A549 (cell line): ENCODE measurements at regions not wholly inside any gene's neighbourhood (a gene's known extent, or its start where the extent isn't known, plus 50 kb on each side); places are given as distances from the start of the nearest gene placed in this dataset.

Experiments used
- ATAC-seq, 2 experiments: fragments of 200-7000 bp in 1 of 2; fragments of >200 bp in 1 of 2; cut with Nextera tagmentation in 1 of 2; cut with Tn5 transposase in 1 of 2; 3 replicates each; pipeline versions ENCODE4 v1.8.0 to v1.9.1; 2018 to 2020; ENCODE audit warnings: mild to moderate bottlenecking in 1 of 2, moderate library complexity in 1 of 2
- CTCF ChIA-PET: fragments of 300-600 bp; sonication (Branson Sonifier 250); formaldehyde crosslinking; extraction: SDS; loops from one replicate; lab custom pipeline; 2021; ENCODE audit warnings: antibody characterized with exemption, inconsistent platforms; lab: Yijun Ruan, JAX
- POLR2A ChIA-PET: fragments of 350-600 bp; formaldehyde crosslinking; extraction: SDS; loops from one replicate; lab custom pipeline; 2021; ENCODE audit warnings: antibody characterized with exemption, inconsistent platforms; lab: Yijun Ruan, JAX
- DNase-seq, 2 experiments: peaks; one replicate each; pipeline versions ENCODE4 v3.0.0 to v3.0.0-alpha.2; 2011 to 2016; ENCODE audit warnings: low read depth in 1 of 2, low spot score in 1 of 2
- FAIRE-seq: peaks from 2 replicates; lab custom pipeline; 2011; peaks lifted over from hg19 to GRCh38; lab: Jason Lieb, UNC
- H3K27ac ChIP-seq, 2 experiments: fragments of >200 bp; sonication (Bioruptor Twin); formaldehyde crosslinking; 3 replicates each; pipeline ENCODE4 v1.5.1; 2016 to 2017
- H3K4me1 ChIP-seq: fragments of >200 bp; sonication (Bioruptor Twin); formaldehyde crosslinking; 3 replicates; pipeline ENCODE4 v1.6.1; 2016
- H3K4me2 ChIP-seq: fragments of >200 bp; sonication (Bioruptor Twin); formaldehyde crosslinking; 3 replicates; pipeline ENCODE4 v1.6.1; 2016
- H3K4me3 ChIP-seq: fragments of >200 bp; sonication (Bioruptor Twin); formaldehyde crosslinking; 3 replicates; pipeline ENCODE4 v1.5.1; 2016
- H3K9me3 ChIP-seq: fragments of >200 bp; sonication (Bioruptor Twin); formaldehyde crosslinking; 3 replicates; pipeline ENCODE4 v1.6.1; 2016
- CBX2 ChIP-seq: fragments of 200-600 bp; sonication (generic); IDR thresholded peaks from 2 replicates; pipeline ENCODE4 v1.6.1; 2016; ENCODE audit warnings: low read depth, mild to moderate bottlenecking, borderline replicate concordance
- CEBPB ChIP-seq, 2 experiments: fragments of >200 bp in 1 of 2; sonication (Bioruptor Twin) in 1 of 2; formaldehyde crosslinking in 1 of 2; IDR thresholded peaks; 2 replicates each; pipeline ENCODE4 v1.6.1; 2012 to 2016
- CHD2 ChIP-seq: fragments of 150-350 bp; IDR thresholded peaks from 2 replicates; pipeline ENCODE4 v1.6.1; 2014; ENCODE audit warnings: low read length; ENCODE audit not compliant: partially characterized antibody
- EHMT2 ChIP-seq: fragments of 200-600 bp; sonication (generic); IDR thresholded peaks from 2 replicates; pipeline ENCODE4 v1.6.1; 2016; ENCODE audit warnings: antibody characterized with exemption, low read depth, mild to moderate bottlenecking, moderate library complexity
- FOSB ChIP-seq: fragments of 250-450 bp; sonication (Bioruptor Pico); IDR thresholded peaks from 2 replicates; pipeline ENCODE4 v1.5.0; 2020; ENCODE audit warnings: mild to moderate bottlenecking, moderate library complexity
- FOSL2 ChIP-seq, 2 experiments: fragments of 450-650 bp in 1 of 2; fragments of >200 bp in 1 of 2; sonication (Bioruptor Twin) in 1 of 2; formaldehyde crosslinking; IDR thresholded peaks; 2 replicates each; pipeline versions ENCODE4 v1.5.0 to v1.6.1; 2016 to 2020; ENCODE audit warnings: mild to moderate bottlenecking in 1 of 2, moderate library complexity in 1 of 2
- GATA3 ChIP-seq: IDR thresholded peaks from 2 replicates; pipeline ENCODE4 v1.6.1; 2012; ENCODE audit warnings: borderline replicate concordance
- HEYL ChIP-seq: fragments of 250-450 bp; sonication (Bioruptor Pico); IDR thresholded peaks from 2 replicates; pipeline ENCODE4 v1.8.0; 2021; ENCODE audit warnings: mild to moderate bottlenecking, moderate library complexity
- HOXB13 ChIP-seq: fragments of 250-450 bp; sonication (Bioruptor Pico); IDR thresholded peaks from 2 replicates; pipeline ENCODE4 v1.5.0; 2020; ENCODE audit warnings: low read depth, mild to moderate bottlenecking, moderate library complexity
- KDM1A ChIP-seq: fragments of 200-600 bp; sonication (generic); IDR thresholded peaks from 2 replicates; pipeline ENCODE4 v1.6.1; 2016; ENCODE audit warnings: low read depth, mild to moderate bottlenecking
- KDM5A ChIP-seq: fragments of 200-600 bp; sonication (generic); IDR thresholded peaks from 2 replicates; pipeline ENCODE4 v1.6.1; 2016; ENCODE audit warnings: antibody characterized with exemption, mild to moderate bottlenecking
- MAFK ChIP-seq: fragments of 450-650 bp; IDR thresholded peaks from 2 replicates; pipeline ENCODE4 v1.6.1; 2014; ENCODE audit not compliant: partially characterized antibody
- MAZ ChIP-seq: fragments of 150-350 bp; IDR thresholded peaks from 2 replicates; pipeline ENCODE4 v1.6.1; 2014; ENCODE audit warnings: antibody characterized with exemption, low read depth, low read length, borderline replicate concordance
- NFE2L2 ChIP-seq: fragments of 150-350 bp; conservative IDR thresholded peaks from 2 replicates; pipeline ENCODE4 v1.6.1; 2014; ENCODE audit warnings: low read length
- NR3C1 ChIP-seq: fragments of >200 bp; sonication (Bioruptor Twin); formaldehyde crosslinking; IDR thresholded peaks from 3 replicates; pipeline ENCODE4 v1.6.1; 2017
- PHF8 ChIP-seq: fragments of 200-600 bp; sonication (generic); IDR thresholded peaks from 2 replicates; pipeline ENCODE4 v1.6.1; 2016; ENCODE audit warnings: low read depth, mild to moderate bottlenecking, antibody characterized with exemption, moderate library complexity, borderline replicate concordance
- POLR2AphosphoS2 ChIP-seq: conservative IDR thresholded peaks from 2 replicates; pipeline ENCODE4 v1.6.1; 2012; ENCODE audit warnings: low read length, improper control_type of control experiment, inconsistent platforms
- RARB ChIP-seq: fragments of 250-450 bp; sonication (Bioruptor Pico); IDR thresholded peaks from 2 replicates; pipeline ENCODE4 v1.8.0; 2021; ENCODE audit warnings: mild to moderate bottlenecking, moderate library complexity
- SREBF2 ChIP-seq: fragments of 450-650 bp; IDR thresholded peaks from 2 replicates; pipeline ENCODE4 v1.6.1; 2014; ENCODE audit warnings: mild to moderate bottlenecking, moderate library complexity
- ZC3H11A ChIP-seq: fragments of 450-650 bp; IDR thresholded peaks from 2 replicates; pipeline ENCODE4 v1.6.1; 2014; ENCODE audit warnings: antibody characterized with exemption, mild to moderate bottlenecking
- ZNF302 ChIP-seq: fragments of 250-450 bp; sonication (Bioruptor Pico); IDR thresholded peaks from 2 replicates; pipeline ENCODE4 v1.9.0; 2021; ENCODE audit warnings: inconsistent platforms, mild to moderate bottlenecking, moderate library complexity
- WGBS: methylation state at CpG from one replicate; pipeline ENCODE4 v1.1.6; 2017; ENCODE audit errors: missing lambda C conversion rate; 5-methylcytosine and 5-hydroxymethylcytosine counted together
- TF ChIP-seq, protein P1 (sequence below): IDR thresholded peaks from 2 replicates; pipeline ENCODE4 v1.6.1; 2012
- TF ChIP-seq, protein P2 (sequence below): fragments of >200 bp; sonication (Bioruptor Twin); formaldehyde crosslinking; IDR thresholded peaks from 3 replicates; pipeline ENCODE4 v1.5.1; 2016
- TF ChIP-seq, protein P3 (sequence below): fragments of 450-650 bp; IDR thresholded peaks from 2 replicates; pipeline ENCODE4 v1.6.1; 2014; ENCODE audit warnings: antibody characterized with exemption
- TF ChIP-seq, protein P4 (sequence below): fragments of 150-350 bp; IDR thresholded peaks from 2 replicates; pipeline ENCODE4 v1.6.1; 2014; ENCODE audit warnings: low read depth, mild to moderate bottlenecking, low read length

DNA sequence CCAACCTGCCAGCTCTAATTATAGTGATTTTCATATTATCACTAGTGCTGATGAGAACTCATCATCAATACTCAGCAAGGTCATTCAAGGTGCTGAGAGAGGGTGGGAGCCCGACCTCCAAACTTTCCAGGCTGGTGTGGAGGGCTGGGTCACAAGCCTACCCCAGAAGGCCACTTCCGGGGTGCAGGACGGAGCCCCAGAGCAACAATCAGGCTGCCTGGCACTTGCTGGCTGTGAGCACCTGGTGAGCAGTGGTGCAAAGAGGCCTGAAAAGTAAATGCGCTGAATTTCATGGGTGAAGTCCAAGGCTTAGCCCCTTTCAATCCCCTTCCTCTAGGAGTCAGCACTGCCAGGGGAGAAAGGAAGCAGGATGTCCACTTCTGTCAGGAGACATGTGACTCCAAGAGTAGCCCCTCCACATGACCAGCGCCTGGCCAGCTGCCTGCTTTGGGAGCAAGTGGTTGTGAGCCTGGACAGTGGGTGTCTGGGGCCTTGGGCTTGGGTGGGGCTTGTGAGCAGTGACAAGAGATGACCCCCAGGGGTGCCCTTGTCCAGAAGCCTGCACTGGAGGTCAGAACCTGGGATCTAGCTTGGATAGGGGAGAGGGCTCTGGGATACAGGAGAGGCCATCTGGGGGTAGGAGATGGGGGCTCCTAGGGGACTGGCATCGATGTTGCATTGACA is 165.0 kb upstream of the TLE3 start:
- H3K9me3 ChIP-seq, result no peaks in the 10 kb centered on the region
- POLR2A ChIA-PET, result no interaction called here

DNA sequence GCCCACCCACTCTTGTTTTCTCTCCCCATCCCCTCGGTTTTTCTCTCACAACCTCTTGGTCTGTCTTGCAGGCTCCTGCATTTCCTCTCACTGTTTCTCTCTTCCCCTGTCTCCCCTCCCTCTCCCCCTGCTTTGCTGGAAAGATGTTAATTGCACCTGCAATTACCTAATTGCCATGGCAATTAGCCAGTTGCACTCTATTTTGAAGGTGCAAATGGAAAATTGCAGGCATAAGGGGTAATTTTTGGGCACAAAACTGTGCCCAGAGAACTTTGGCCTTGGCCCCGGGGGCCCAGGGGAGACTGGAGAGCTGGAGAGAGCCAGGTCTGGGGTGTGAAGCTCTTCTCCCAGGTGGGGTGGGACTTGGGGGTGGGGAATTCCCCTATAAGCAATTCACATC is 164.5 kb upstream of the TLE3 start:
- ChIA-PET CTCF (interaction anchor here (4.7 kb wide), 1 partner anchor 226 kb away, joined by 23 read pairs; no protein-coding TSS in a partner anchor), POLR2A (no interaction called here)
- 60% methylated on average over 2 of the region's 2 CpGs for WGBS
- DNase-seq (no peak), ATAC-seq (no peak), FAIRE-seq (no peak)
- H3K4me2 ChIP-seq, result no peak overlapping the region
- H3K4me3 ChIP-seq, result no peak overlapping the region
- no peak overlapping the region for H3K27ac ChIP-seq
- no peak for TF ChIP-seq PHF8
- no peak for TF ChIP-seq HOXB13
- TF ChIP-seq NR3C1, result no peak
- no peak for TF ChIP-seq NFE2L2
- no peak for TF ChIP-seq ZNF302 (CRISPR knock-in tag)
- TF ChIP-seq CHD2, result no peak
- TF ChIP-seq SREBF2, result no peak
- no peak for TF ChIP-seq POLR2AphosphoS2
- no peak for TF ChIP-seq KDM5A
- no peak for TF ChIP-seq CBX2
- TF ChIP-seq, protein P1, sequence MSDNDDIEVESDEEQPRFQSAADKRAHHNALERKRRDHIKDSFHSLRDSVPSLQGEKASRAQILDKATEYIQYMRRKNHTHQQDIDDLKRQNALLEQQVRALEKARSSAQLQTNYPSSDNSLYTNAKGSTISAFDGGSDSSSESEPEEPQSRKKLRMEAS, result no peak
- H3K4me1 ChIP-seq, result no peaks in the 10 kb centered on the region
- no peaks in the 10 kb centered on the region for H3K9me3 ChIP-seq

More for the DNA sequence above, 165.0 kb upstream of the TLE3 start:
- ATAC-seq, result no peak
- H3K27ac ChIP-seq, result no peak overlapping the region
- no peak overlapping the region for H3K4me2 ChIP-seq
- H3K4me3 ChIP-seq, result no peak overlapping the region
- DNase-seq, result no peak
- WGBS, result 72% methylated on average over 6 of the region's 6 CpGs
- no peaks in the 10 kb centered on the region; the same call in 2 of the 3 replicates for H3K4me1 ChIP-seq
- CTCF ChIA-PET, result interaction anchor here (4.7 kb wide), 1 partner anchor 226 kb away, joined by 23 read pairs; no protein-coding TSS in a partner anchor
- TF ChIP-seq HOXB13, result no peak
- TF ChIP-seq EHMT2, result no peak
- TF ChIP-seq, protein P2, sequence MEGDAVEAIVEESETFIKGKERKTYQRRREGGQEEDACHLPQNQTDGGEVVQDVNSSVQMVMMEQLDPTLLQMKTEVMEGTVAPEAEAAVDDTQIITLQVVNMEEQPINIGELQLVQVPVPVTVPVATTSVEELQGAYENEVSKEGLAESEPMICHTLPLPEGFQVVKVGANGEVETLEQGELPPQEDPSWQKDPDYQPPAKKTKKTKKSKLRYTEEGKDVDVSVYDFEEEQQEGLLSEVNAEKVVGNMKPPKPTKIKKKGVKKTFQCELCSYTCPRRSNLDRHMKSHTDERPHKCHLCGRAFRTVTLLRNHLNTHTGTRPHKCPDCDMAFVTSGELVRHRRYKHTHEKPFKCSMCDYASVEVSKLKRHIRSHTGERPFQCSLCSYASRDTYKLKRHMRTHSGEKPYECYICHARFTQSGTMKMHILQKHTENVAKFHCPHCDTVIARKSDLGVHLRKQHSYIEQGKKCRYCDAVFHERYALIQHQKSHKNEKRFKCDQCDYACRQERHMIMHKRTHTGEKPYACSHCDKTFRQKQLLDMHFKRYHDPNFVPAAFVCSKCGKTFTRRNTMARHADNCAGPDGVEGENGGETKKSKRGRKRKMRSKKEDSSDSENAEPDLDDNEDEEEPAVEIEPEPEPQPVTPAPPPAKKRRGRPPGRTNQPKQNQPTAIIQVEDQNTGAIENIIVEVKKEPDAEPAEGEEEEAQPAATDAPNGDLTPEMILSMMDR, result no peak
- TF ChIP-seq NR3C1, result no peak
- TF ChIP-seq HEYL (CRISPR knock-in tag), result no peak
- no peak for TF ChIP-seq ZNF302 (CRISPR knock-in tag)
- TF ChIP-seq, protein P3, sequence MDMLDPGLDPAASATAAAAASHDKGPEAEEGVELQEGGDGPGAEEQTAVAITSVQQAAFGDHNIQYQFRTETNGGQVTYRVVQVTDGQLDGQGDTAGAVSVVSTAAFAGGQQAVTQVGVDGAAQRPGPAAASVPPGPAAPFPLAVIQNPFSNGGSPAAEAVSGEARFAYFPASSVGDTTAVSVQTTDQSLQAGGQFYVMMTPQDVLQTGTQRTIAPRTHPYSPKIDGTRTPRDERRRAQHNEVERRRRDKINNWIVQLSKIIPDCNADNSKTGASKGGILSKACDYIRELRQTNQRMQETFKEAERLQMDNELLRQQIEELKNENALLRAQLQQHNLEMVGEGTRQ, result no peak
- TF ChIP-seq MAZ, result no peak
- no peak for TF ChIP-seq FOSL2 (IDR thresholded peaks at IDR 0.05)
- TF ChIP-seq FOSL2 (CRISPR knock-in tag; IDR thresholded peaks at IDR 0.05), result no peak
- TF ChIP-seq GATA3, result no peak
- no peak for TF ChIP-seq MAFK
- TF ChIP-seq ZC3H11A, result no peak
- TF ChIP-seq KDM5A, result no peak
- no peak for TF ChIP-seq KDM1A
- no peak for TF ChIP-seq RARB (CRISPR knock-in tag)
- no peak for TF ChIP-seq CEBPB (IDR thresholded peaks at IDR 0.05)
- TF ChIP-seq, protein P4, sequence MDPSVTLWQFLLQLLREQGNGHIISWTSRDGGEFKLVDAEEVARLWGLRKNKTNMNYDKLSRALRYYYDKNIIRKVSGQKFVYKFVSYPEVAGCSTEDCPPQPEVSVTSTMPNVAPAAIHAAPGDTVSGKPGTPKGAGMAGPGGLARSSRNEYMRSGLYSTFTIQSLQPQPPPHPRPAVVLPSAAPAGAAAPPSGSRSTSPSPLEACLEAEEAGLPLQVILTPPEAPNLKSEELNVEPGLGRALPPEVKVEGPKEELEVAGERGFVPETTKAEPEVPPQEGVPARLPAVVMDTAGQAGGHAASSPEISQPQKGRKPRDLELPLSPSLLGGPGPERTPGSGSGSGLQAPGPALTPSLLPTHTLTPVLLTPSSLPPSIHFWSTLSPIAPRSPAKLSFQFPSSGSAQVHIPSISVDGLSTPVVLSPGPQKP, result no peak
- no peak for TF ChIP-seq FOSB (CRISPR knock-in tag)
- TF ChIP-seq, all 56 proteins: peak for 0
- FAIRE-seq, result no peak
